Thyroid gland (tissue), 4 donors: ENCODE measurements at regions not wholly inside any gene's neighbourhood (a gene's known extent, or its start where the extent isn't known, plus 50 kb on each side); places are given as distances from the start of the nearest gene placed in this dataset.

Source experiments
- CTCF ChIP-seq, 6 experiments: fragments of 200-600 bp in 3 of 6; fragments of 450-650 bp in 3 of 6; sonication (generic) in 3 of 6; IDR thresholded peaks; one replicate each; pipeline ENCODE4 v1.5.1; 2016 to 2019; ENCODE audit warnings: antibody characterized with exemption in 6 of 6, mild to moderate bottlenecking in 2 of 6, inconsistent platforms in 1 of 6, moderate library complexity in 1 of 6
- POLR2A ChIP-seq, 2 donors: fragments of 450-650 bp; IDR thresholded peaks; one replicate each; pipeline ENCODE4 v1.6.1; 2017; ENCODE audit warnings: antibody characterized with exemption in 2 of 2, mild to moderate bottlenecking in 2 of 2, moderate library complexity in 1 of 2

- no peak for TF ChIP-seq CTCF (IDR thresholded peaks at IDR 0.05)
- TF ChIP-seq POLR2A (IDR thresholded peaks at IDR 0.05): no peak
Measured at GRCh38 chr20:39830903-39831302, 858.1 kb downstream of the MAFB start.
